SW480 (cell line): ENCODE measurements at regions not wholly inside any gene's neighbourhood (a gene's known extent, or its start where the extent isn't known, plus 50 kb on each side); places are given as distances from the start of the nearest gene placed in this dataset.
A peak's percentile ranks its signal among the peaks of the same experiment; 100 is the strongest.
"Not testable (repeated sequence)": the region's sequence is repeated elsewhere in the genome, so short reads cannot be mapped to it uniquely, and the experiment has no call there.

Experiments used
- DNase-seq: peaks from one replicate; pipeline ENCODE4 v3.0.0-alpha.2; 2016; ENCODE audit warnings: low spot score

DNA sequence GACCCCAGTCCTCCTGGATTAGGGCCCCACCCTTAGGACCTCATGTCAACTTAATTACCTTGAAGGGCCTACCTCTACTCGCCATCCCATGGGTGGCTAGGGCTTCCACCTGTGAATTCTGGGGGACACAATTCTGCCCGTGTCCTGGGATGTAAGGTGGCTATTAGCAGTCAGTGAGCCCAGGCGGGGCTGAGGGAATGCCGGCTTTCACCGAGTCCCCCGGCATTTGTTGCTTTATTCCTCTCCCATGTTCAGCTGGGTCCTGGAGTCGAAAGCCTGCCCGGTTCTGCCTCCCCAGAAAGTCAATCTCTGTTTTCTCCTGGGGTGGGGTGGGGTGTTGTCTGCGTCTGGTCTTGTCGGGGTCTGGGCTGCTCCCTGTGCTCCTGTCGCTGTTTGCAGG, 125.6 kb downstream of the GLRX3 start:
- no peak for DNase-seq

DNA sequence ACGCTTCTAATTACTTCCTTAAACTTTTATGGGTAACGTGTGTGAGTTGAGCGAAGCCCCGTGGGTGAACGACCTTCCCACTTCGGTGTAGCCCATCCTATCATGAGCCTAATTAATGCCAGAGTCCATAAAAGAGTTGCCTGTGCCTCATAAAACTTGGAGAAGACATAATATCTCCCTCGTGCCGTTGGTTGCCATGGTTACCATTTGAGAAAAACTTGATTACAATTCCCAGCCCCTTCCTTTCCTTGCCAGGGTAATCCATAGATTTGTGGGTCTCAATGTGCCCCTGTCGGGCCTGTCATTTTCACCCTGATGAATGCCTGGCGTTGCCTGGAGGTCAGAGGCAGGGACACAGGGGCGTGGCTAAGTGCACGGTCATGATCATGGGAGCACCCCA, 127.1 kb downstream of the GLRX3 start:
- no peak for DNase-seq

DNA sequence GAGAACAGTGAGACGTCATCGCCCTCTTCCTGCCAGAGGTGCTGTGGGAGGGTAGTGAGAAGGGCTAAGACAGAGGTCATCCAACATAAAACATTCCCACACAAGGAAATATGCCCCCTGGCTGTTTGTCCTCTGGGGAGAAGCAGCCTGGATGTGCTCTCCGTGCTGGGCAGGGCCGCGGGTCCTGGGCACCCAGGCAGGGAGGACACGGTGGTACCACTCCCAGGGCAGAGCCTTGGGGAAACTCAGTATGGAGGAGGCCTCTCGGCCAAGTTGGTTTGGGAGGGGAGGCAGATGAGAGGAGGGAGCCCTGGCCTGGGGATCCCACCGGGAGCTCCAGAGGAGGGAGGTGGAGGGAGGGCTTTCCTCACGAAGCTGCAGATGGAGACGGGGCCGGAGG, 129.4 kb downstream of the GLRX3 start:
- DNase-seq, result no peak

GRCh38 chr10:130282492-130283218, 146.5 kb downstream of the GLRX3 start:
- no peak for DNase-seq

DNA sequence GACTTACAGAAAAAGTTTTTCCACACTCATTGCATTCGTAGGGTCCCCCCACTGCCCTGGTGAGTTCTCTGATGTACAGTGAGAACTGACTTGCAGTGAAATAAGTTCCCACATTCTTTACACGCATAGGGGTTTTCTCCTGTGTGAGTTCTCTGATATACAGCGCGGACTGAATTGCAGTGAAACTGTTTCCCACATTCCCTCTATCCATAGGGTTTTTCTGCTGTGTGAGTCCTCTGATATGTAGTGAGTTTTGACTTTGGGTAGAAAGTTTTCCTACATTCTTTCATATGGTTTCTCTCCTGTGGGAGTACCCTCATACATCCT, 147.0 kb downstream of the GLRX3 start:
- DNase-seq, result no peak

DNA sequence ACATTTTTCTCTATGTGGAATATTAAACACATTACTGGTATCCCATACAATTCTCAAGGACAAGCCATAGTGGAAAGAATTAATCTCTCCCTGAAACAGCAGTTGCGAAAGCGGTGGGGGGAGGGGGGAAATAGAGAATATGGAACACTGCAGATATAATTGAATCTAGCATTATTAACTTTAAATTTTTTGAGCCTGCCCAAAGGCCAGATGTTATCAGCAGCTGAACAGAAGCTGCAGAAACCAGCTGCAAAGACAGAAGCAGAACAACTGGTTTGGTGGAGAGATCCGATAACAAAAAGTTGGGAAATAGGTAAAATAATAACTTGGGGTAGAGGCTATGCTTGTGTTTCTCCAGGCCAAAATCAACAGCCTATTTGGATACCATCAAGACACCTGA, 159.6 kb downstream of the GLRX3 start:
- not testable (repeated sequence) for DNase-seq

- DNase-seq, result no peak
Measured at GRCh38 chr10:130300608-130301020, 164.4 kb downstream of the GLRX3 start.

DNA sequence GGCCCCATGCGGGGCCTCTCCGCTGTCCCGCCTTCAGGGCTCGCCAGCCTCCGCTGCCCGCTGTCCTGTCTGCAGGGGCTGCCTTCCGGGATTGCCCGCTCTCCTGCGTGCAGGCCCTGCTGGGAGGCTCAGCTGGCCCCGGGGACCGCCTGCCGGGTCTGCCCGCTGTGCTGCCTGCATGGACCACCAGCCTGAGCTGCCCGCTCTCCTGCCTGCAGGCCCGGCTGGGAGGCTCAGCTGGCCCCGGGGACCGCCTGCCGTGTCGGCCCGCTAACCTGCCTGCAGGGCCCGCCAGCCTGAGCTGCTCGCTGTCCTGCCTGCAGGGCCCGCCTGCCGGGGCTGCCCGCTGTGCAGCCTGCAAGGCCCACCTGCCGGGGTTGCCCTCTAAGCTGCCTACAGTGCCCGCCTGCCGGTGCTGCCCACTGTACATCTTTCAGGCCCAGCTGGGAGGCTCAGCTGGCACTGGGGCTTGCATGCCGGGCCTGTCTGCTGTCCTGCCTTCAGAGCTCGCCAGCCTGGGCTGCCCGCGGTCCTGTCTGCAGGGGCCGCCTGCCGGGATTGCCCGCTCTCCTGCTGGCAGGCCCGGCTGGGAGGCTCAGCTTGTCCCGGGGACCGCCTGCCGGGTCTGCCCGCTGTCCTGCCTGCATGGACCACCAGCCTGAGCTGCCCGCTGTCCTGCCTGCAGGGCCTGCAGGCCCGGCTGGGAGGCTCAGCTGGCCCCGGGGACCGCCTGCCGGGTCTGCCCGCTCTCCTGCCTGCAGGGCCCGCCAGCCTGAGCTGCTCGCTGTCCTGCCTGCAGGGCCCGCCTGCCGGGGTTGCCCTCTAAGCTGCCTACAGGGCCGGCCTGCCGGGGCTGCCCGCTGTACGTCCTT, 165.1 kb downstream of the GLRX3 start:
- DNase-seq, result no peak

DNA sequence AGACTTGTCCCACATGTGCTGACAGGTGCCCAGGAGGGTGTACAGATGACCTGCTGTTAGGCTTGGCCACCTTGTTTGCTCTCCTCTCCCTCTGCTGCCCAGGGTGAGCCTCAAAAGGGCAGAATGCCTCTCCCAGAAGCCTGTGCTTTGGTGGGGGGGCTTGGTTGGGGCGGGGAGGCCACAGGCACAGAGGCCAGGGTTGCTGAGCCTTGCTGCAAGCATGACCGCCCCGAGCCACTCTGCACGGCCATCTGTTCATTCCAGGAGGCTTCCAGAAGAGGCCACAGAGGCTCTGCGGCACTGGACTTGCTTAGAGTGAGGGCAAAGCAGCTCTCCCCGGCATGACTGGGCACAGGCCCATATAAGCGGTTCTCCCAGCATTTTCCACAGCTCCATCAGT, 190.8 kb downstream of the GLRX3 start:
- no peak for DNase-seq

DNA sequence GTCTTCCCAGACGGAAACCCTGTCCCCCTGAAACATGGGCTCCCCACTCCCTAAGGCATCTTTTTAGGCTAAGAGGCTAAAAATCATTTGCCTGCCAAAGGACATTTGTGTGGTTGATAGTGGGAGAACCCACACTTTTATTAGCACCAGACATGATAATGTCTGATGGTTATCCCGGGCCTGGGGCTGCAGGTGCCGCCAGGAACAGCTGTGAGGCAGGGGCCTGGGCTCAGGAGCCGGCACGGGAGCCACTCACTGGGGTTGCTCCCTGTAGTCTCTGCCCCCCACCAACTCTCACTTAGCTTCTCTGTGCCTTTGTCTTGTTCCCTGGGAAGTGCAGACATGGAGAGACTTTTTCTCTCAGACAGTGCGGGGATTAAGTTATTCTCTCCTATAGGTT, 193.6 kb downstream of the GLRX3 start:
- DNase-seq, result no peak

GRCh38 chr10:130333185-130333584, 197.0 kb downstream of the GLRX3 start:
- DNase-seq, result peak; percentile 6

DNA sequence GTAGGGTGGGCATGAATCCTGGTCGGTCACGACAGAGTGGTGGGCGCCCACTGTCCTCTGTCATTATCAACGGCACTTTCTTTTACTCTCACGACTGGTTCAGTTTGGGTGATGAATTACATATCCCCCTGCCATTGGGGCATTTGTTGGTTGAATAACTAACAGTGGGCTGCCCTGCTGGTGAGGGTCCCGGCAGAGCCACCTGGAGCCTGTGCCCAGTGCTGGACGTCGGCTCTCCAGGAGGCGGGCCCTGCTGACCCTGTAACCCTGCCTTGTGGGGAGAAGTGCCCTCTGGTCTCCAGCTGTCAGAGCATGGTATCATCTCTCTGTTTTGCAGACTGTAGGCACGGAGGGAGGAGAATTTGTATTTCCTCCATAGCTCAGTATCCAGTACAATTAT, 199.1 kb downstream of the GLRX3 start:
- DNase-seq, result no peak

DNA sequence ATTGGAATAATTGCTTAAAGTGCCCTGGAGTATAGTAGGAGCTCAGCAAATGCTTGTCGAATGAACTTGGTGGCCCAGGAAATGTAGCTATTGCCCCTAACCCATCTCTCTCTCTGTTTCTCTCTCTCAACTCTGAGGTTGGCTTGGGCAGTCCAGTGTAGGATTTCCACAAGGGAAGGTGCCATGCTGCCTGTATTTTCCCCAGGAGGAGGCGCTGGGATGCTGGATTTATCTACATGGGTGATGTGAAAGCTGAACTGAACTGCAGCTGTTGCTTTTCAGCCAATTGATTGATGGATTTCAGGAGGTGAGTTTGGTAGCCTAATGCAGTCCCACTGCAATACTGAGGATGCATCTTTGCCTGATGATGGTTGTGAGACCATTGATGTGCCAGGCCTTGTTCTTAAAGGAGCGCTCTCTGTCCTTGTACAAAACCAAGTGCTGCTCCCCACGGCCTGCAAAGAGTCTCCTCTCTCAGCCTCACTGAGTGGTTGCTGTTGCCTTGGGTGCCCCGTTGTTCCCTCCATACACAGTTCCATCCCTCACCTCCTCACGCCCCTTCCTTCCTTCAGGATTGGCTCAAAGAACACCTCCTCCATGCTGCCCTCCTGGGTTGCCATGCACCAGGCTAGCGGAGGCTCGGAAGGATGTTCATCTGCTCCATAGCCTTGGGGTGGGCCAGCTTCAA, 200.6 kb downstream of the GLRX3 start:
- DNase-seq, result no peak

- DNase-seq, result no peak
Measured at GRCh38 chr10:130337305-130337640, 201.1 kb downstream of the GLRX3 start.

GRCh38 chr10:130337696-130338635, 201.8 kb downstream of the GLRX3 start:
- DNase-seq, result no peak

DNA sequence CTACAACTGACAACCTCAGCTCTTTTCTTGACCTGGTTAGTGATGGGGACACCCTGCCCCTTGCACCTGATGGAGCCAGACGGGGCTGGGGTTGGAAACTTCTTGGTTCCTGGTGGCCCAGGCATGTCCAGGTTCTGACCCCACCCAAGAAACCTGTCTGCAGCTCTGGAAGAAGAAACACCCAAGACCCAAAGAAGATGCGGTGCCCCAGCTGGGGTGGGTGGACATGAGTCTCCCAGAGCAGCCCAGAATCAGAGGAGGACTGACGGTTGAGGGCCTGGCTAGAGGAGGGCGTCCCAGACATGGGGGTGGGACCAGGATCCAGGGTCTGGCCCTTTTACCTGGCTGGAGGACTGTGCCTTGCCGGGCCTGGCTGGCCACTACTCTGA, 202.4 kb downstream of the GLRX3 start:
- DNase-seq, result no peak

- no peak for DNase-seq
Measured at GRCh38 chr10:130339091-130339490, 202.9 kb downstream of the GLRX3 start.

DNA sequence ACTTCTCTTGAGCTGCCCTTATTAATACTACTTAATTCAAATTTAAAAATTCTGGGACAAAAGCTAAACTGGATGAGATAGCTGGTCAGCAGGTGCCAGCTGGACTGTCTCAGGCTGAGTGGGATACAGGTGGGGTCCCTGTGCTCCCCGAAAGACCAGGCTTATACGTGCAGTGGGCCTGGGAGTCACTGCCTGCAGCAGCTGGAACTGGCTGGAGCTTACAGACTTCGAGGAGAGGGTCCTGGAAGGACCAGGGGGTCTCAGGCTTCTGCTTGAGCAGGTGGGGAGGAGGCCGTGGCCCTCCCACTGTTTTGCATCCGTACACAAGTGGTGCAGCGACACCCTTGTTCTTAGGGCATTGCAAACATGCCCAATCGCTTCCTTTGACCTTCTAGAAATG, 203.7 kb downstream of the GLRX3 start:
- DNase-seq, result no peak

GRCh38 chr10:130340816-130341215, 204.6 kb downstream of the GLRX3 start:
- no peak for DNase-seq

GRCh38 chr10:130341356-130341755, 205.2 kb downstream of the GLRX3 start:
- DNase-seq, result peak; percentile 18

GRCh38 chr10:130345728-130346127, 209.5 kb downstream of the GLRX3 start:
- no peak for DNase-seq

DNA sequence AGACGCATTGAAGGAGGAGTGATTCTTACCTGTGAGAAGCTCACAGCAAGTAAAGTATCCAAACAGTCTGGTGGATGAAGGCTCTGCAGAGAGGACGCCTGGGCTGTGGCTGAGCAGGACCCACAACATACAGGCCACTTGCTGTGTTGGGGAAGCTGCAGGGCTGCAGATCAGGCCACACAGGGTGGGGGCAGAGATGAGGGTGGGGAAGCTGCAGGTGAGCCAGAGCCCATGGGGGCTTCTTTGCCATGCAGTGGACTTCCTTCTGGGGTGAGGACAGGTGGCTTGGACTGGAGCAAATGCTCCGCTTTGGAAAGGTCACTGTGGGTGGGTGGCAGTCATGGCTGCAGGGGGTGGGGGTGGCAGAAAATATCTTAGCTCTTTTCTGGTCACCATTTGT, 214.8 kb downstream of the GLRX3 start:
- no peak for DNase-seq
